HepG2 (cell line): ENCODE measurements at regions not wholly inside any gene's neighbourhood (a gene's known extent, or its start where the extent isn't known, plus 50 kb on each side); places are given as distances from the start of the nearest gene placed in this dataset.

Experiments used
- ATAC-seq: fragments of 200-7000 bp; cut with Tn5 transposase; 3 replicates; pipeline ENCODE4 v1.9.1; 2020; ENCODE audit warnings: mild to moderate bottlenecking, moderate library complexity
- BruUV-seq: library from RNA; stranded (reverse); fragments of 400-500 nt; replicated peaks from 2 replicates; lab custom pipeline; 2021; lab: Mats Ljungman, UMichigan
- CTCF ChIA-PET: fragments of 300-600 bp; formaldehyde crosslinking; extraction: SDS; loops from one replicate; lab custom pipeline; 2021; ENCODE audit warnings: low total read pairs, inconsistent platforms, low intra/inter-chr PET ratio; lab: Yijun Ruan, JAX
- POLR2A ChIA-PET: fragments of 350-600 bp; sonication (Branson Sonifier 250); formaldehyde crosslinking; loops from one replicate; lab custom pipeline; 2020; ENCODE audit warnings: antibody characterized with exemption, inconsistent platforms; lab: Yijun Ruan, JAX
- DNase-seq: peaks from one replicate; pipeline ENCODE4 v3.0.0-alpha.2; 2015; ENCODE audit warnings: low spot score
- FAIRE-seq: peaks from 3 replicates; lab custom pipeline; 2011; peaks lifted over from hg19 to GRCh38; lab: Jason Lieb, UNC
- H2AFZ ChIP-seq: one replicate; pipeline ENCODE4 v1.6.1; 2011; ENCODE audit warnings: low read length, inconsistent platforms
- H3K27ac ChIP-seq: fragments of 300-600 bp; 3 replicates; pipeline ENCODE4 v1.8.0; 2011; ENCODE audit warnings: mixed run types, mild to moderate bottlenecking, mixed read lengths, low read length, inconsistent platforms; ENCODE audit not compliant: insufficient read depth; ENCODE audit errors: extremely low read length
- H3K27me3 ChIP-seq, 2 experiments: fragments of 200-600 bp in 1 of 2; 2 replicates in 1 of 2; 3 replicates in 1 of 2; pipeline versions ENCODE4 v1.6.0 to v1.8.0; 2011; ENCODE audit warnings: low read length in 2 of 2, mild to moderate bottlenecking in 2 of 2, moderate library complexity in 2 of 2, inconsistent platforms in 1 of 2; ENCODE audit not compliant: insufficient read depth in 2 of 2, control insufficient read depth in 1 of 2
- H3K36me3 ChIP-seq, 2 experiments: fragments of 200-600 bp in 1 of 2; replicated peaks in 1 of 2; 2 replicates in 1 of 2; 3 replicates in 1 of 2; pipeline versions ENCODE4 v1.5.1 to v1.8.0; 2011; ENCODE audit warnings: low read length in 2 of 2, inconsistent platforms in 1 of 2; ENCODE audit not compliant: insufficient read depth in 2 of 2, control insufficient read depth in 1 of 2
- H3K4me1 ChIP-seq: 2 replicates; pipeline ENCODE4 v1.5.1; 2012; ENCODE audit warnings: low read length, inconsistent platforms; ENCODE audit not compliant: insufficient read depth
- H3K4me2 ChIP-seq: 2 replicates; pipeline ENCODE4 v1.6.0; 2011; ENCODE audit warnings: low read depth, low read length, inconsistent platforms
- H3K4me3 ChIP-seq, 3 experiments: fragments of 200-600 bp in 1 of 3; sonication (generic), shearing (Covaris generic) in 1 of 3; replicated peaks in 1 of 3; 2 replicates each; pipeline ENCODE4 v1.5.1; 2011 to 2016; ENCODE audit warnings: low read length in 3 of 3, inconsistent platforms in 2 of 3, low read depth in 2 of 3, mild to moderate bottlenecking in 2 of 3, control low read depth in 1 of 3, mixed read lengths in 1 of 3; ENCODE audit not compliant: insufficient read depth in 1 of 3
- H3K79me2 ChIP-seq: one replicate; pipeline ENCODE4 v1.6.1; 2011; ENCODE audit warnings: low read length, inconsistent platforms; ENCODE audit not compliant: insufficient read depth
- H3K9ac ChIP-seq: 2 replicates; pipeline ENCODE4 v1.6.0; 2011; ENCODE audit warnings: mild to moderate bottlenecking, low read depth, low read length, inconsistent platforms; ENCODE audit not compliant: insufficient read depth
- H3K9me3 ChIP-seq: 2 replicates; pipeline ENCODE4 v1.5.1; 2012; ENCODE audit warnings: mild to moderate bottlenecking, low read length
- H4K20me1 ChIP-seq: 2 replicates; pipeline ENCODE4 v1.6.0; 2011; ENCODE audit warnings: inconsistent platforms, mild to moderate bottlenecking, low read length, moderate library complexity; ENCODE audit not compliant: insufficient read depth
- ASH2L ChIP-seq: fragments of 300-600, 200-600 bp; sonication (generic); IDR thresholded peaks from 2 replicates; pipeline ENCODE4 v1.7.0; 2017; ENCODE audit warnings: low read depth, mild to moderate bottlenecking, moderate library complexity, mixed read lengths, low read length; ENCODE audit not compliant: insufficient read length
- CEBPG ChIP-seq: IDR thresholded peaks from 2 replicates; pipeline ENCODE4 v1.6.1; 2016
- CENPT ChIP-seq: sonication (generic); formaldehyde crosslinking; IDR thresholded peaks from 2 replicates; pipeline ENCODE4 v1.8.0; 2022; ENCODE audit warnings: low read depth, mild to moderate bottlenecking, moderate library complexity, missing genetic modification reagents
- GATAD2A ChIP-seq: IDR thresholded peaks from 2 replicates; pipeline ENCODE4 v1.6.1; 2016
- KDM6A ChIP-seq: IDR thresholded peaks from 2 replicates; pipeline ENCODE4 v1.6.1; 2016; ENCODE audit warnings: low read depth
- MEIS1 ChIP-seq: sonication (generic); formaldehyde crosslinking; IDR thresholded peaks from 2 replicates; pipeline ENCODE4 v1.9.0; 2021; ENCODE audit warnings: mild to moderate bottlenecking, missing genetic modification reagents, moderate library complexity, borderline replicate concordance
- PAWR ChIP-seq: sonication (generic); formaldehyde crosslinking; IDR thresholded peaks from 2 replicates; pipeline ENCODE4 v1.4.0; 2020; ENCODE audit warnings: missing genetic modification reagents, mild to moderate bottlenecking, borderline replicate concordance
- ZNF30 ChIP-seq: sonication (generic); formaldehyde crosslinking; IDR thresholded peaks from 2 replicates; pipeline ENCODE4 v1.5.0; 2020; ENCODE audit warnings: mild to moderate bottlenecking, missing genetic modification reagents
- ZNF446 ChIP-seq: sonication (generic); formaldehyde crosslinking; IDR thresholded peaks from 2 replicates; pipeline ENCODE4 v1.5.0; 2020; ENCODE audit warnings: mild to moderate bottlenecking, missing genetic modification reagents
- ZNF468 ChIP-seq: sonication (generic); formaldehyde crosslinking; IDR thresholded peaks from 2 replicates; pipeline ENCODE4 v1.8.0; 2022; ENCODE audit warnings: mild to moderate bottlenecking, moderate library complexity, missing genetic modification reagents
- ZNF646 ChIP-seq: sonication (generic); formaldehyde crosslinking; IDR thresholded peaks from 2 replicates; pipeline ENCODE4 v1.9.0; 2021; ENCODE audit warnings: mild to moderate bottlenecking, missing genetic modification reagents
- WGBS: methylation state at CpG from one replicate; pipeline ENCODE4 v1.1.6; 2017; ENCODE audit warnings: low lambda C conversion rate; 5-methylcytosine and 5-hydroxymethylcytosine counted together
- in situ Hi-C: cut with HindIII; loops from 2 replicates; pipeline ENCODE4 v1.10.0; 2017; ENCODE audit warnings: low pct_unique_long_range_greater_than_20kb; ENCODE audit not compliant: extremely low pct_ligation_motif_present
- intact Hi-C: fragments of 100-400 bp; cut with micrococcal nuclease; formaldehyde crosslinking; loops from one replicate; pipeline ENCODE4 v1.10.0; 2022; ENCODE audit not compliant: unreplicated experiment
- TF ChIP-seq, protein P1 (sequence below): sonication (generic); formaldehyde crosslinking; IDR thresholded peaks from 2 replicates; pipeline ENCODE4 v1.8.0; 2022; ENCODE audit warnings: low read depth, missing genetic modification reagents
- TF ChIP-seq, protein P2 (sequence below), 2 experiments: sonication (generic) in 1 of 2; formaldehyde crosslinking in 1 of 2; IDR thresholded peaks; 2 replicates each; pipeline versions ENCODE4 v1.4.0 to v1.6.1; 2018 to 2020; ENCODE audit warnings: missing genetic modification reagents in 2 of 2, borderline replicate concordance in 1 of 2, low read depth in 1 of 2, mild to moderate bottlenecking in 1 of 2, missing biosample characterization in 1 of 2

DNA sequence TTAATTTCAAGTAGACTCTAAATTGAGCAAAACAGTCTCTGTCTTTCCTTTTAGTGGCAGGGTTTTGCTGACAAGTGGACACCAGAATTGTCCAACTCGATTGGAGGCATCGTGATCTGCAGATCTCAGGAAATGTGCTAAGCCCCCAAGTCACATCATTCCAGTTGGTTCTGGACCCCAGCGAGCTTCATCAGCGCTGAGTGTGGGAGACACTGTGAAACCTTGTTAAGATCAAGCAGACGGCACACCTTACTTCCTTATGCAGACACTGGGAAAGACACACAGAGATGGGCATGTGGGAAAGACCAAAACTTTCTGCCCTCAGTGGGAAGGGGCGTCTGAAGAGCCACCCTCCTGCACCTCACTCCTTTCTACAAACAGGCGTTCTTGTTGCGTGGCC is 440.8 kb downstream of the GLRX3 start (continued):
- TF ChIP-seq GATAD2A (CRISPR knock-in tag) (no peak), KDM6A (CRISPR knock-in tag) (no peak), CEBPG (CRISPR knock-in tag) (no peak), ZNF646 (CRISPR knock-in tag) (no peak)

- Histone ChIP-seq H3K27ac (no peak overlapping the region), H3K9me3 (no peaks in the 10 kb centered on the region), H3K4me1 (no peaks in the 10 kb centered on the region), H3K4me2 (no peak overlapping the region), H2AFZ (no peak overlapping the region), H3K36me3 (no peaks in the 10 kb centered on the region), H3K9ac (no peak overlapping the region), H4K20me1 (no peaks in the 10 kb centered on the region), H3K27me3 (peaks cover 2 to 29% of the 10 kb centered on the region in 2 experiments; a peak in 3 of 5 replicates), H3K79me2 (no peaks in the 10 kb centered on the region), H3K4me3 (no peak overlapping the region)
- ATAC-seq (no peak), DNase-seq (no peak), FAIRE-seq (no peak)
- intact Hi-C loops, result no loop called here
- WGBS, result 23% methylated on average over 11 of the region's 11 CpGs
- ChIA-PET POLR2A (no interaction called here), CTCF (no interaction called here)
- BruUV-seq, result no TSS peak
- in situ Hi-C loops, result no loop called here
- TF ChIP-seq, protein P1, sequence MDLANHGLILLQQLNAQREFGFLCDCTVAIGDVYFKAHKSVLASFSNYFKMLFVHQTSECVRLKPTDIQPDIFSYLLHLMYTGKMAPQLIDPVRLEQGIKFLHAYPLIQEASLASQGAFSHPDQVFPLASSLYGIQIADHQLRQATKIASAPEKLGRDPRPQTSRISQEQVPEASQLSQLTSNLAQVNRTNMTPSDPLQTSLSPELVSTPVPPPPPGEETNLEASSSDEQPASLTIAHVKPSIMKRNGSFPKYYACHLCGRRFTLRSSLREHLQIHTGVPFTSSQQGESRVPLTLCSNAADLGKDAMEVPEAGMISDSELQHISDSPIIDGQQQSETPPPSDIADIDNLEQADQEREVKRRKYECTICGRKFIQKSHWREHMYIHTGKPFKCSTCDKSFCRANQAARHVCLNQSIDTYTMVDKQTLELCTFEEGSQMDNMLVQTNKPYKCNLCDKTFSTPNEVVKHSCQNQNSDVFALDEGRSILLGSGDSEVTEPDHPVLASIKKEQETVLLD, result no peak
- TF ChIP-seq PAWR (no peak), ZNF468 (CRISPR knock-in tag) (no peak), ASH2L (no peak), ZNF30 (CRISPR knock-in tag) (no peak), ZNF446 (CRISPR knock-in tag) (no peak), CENPT (CRISPR knock-in tag) (no peak), MEIS1 (CRISPR knock-in tag) (no peak)
- TF ChIP-seq, protein P2, sequence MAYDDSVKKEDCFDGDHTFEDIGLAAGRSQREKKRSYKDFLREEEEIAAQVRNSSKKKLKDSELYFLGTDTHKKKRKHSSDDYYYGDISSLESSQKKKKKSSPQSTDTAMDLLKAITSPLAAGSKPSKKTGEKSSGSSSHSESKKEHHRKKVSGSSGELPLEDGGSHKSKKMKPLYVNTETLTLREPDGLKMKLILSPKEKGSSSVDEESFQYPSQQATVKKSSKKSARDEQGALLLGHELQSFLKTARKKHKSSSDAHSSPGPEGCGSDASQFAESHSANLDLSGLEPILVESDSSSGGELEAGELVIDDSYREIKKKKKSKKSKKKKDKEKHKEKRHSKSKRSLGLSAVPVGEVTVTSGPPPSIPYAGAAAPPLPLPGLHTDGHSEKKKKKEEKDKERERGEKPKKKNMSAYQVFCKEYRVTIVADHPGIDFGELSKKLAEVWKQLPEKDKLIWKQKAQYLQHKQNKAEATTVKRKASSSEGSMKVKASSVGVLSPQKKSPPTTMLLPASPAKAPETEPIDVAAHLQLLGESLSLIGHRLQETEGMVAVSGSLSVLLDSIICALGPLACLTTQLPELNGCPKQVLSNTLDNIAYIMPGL (CRISPR knock-in tag; IDR thresholded peaks at IDR 0.05; ENCODE audit: borderline replicate concordance in 1 of 2, low read depth in 1 of 2), result no peak
Measured at GRCh38 chr10:130578532-130579289, 442.5 kb downstream of the GLRX3 start.
